Left lung (tissue), 4 donors: ENCODE measurements at regions not wholly inside any gene's neighbourhood (a gene's known extent, or its start where the extent isn't known, plus 50 kb on each side); places are given as distances from the start of the nearest gene placed in this dataset.

Experiments used
- ATAC-seq: fragments of 200-7000 bp; cut with Tn5 transposase; one replicate; pipeline ENCODE4 v1.9.1; 2020; ENCODE audit warnings: moderate library complexity
- DNase-seq, 4 donors: peaks; one replicate each; pipeline ENCODE4 v3.0.0-alpha.2; 2013 to 2020
- H3K27ac ChIP-seq, 2 donors: fragments of 200-600 bp; sonication (generic) in 1 of 2; one replicate each; pipeline versions ENCODE4 v1.5.0 to v1.8.0; 2020 to 2021
- H3K27me3 ChIP-seq, 2 donors: fragments of 200-600 bp; sonication (generic) in 1 of 2; one replicate each; pipeline versions ENCODE4 v1.5.0 to v1.8.0; 2020 to 2021
- H3K36me3 ChIP-seq, 2 donors: fragments of 200-600 bp; sonication (generic) in 1 of 2; one replicate each; pipeline versions ENCODE4 v1.5.0 to v1.8.0; 2020 to 2021
- H3K4me1 ChIP-seq, 2 donors: fragments of 200-600 bp; one replicate each; pipeline ENCODE4 v1.8.0; 2021
- H3K4me3 ChIP-seq, 2 donors: fragments of 200-600 bp; sonication (generic) in 1 of 2; one replicate each; pipeline versions ENCODE4 v1.5.0 to v1.8.0; 2020 to 2021; ENCODE audit warnings: mild to moderate bottlenecking in 1 of 2
- H3K9me3 ChIP-seq, 2 donors: fragments of 200-600 bp; sonication (generic) in 1 of 2; one replicate each; pipeline versions ENCODE4 v1.5.0 to v1.8.0; 2020 to 2021
- CTCF ChIP-seq, 2 donors: fragments of 200-600 bp; sonication (generic) in 1 of 2; IDR thresholded peaks; one replicate each; pipeline versions ENCODE4 v1.5.0 to v1.8.0; 2021; ENCODE audit warnings: antibody characterized with exemption in 2 of 2
- intact Hi-C, 2 donors: fragments of 100-400 bp; cut with DNase I; formaldehyde crosslinking; loops; one replicate each; pipeline versions ENCODE4 v1.11.2 to v1.14.2; 2022
- donor health status: DM: no; HTN: yes; CAD: no.
- donor health status: DM: no; HTN: no; CAD: no.

- no peaks in the 10 kb centered on the region for H3K27me3 ChIP-seq
- peaks cover 0 to 3% of the 10 kb centered on the region in 2 donors for H3K9me3 ChIP-seq
- H3K36me3 ChIP-seq: no peaks in the 10 kb centered on the region
- no peak overlapping the region for H3K27ac ChIP-seq
- no peak overlapping the region for H3K4me3 ChIP-seq
- DNase-seq: no peak
- no peak for TF ChIP-seq CTCF (IDR thresholded peaks at IDR 0.05)
- H3K4me1 ChIP-seq: no peaks in the 10 kb centered on the region
- no peak for ATAC-seq
- intact Hi-C loops: no loop called here
Measured at GRCh38 chr5:130705368-130705767, 459.7 kb downstream of the HINT1 start.

GRCh38 chr5:130693509-130693908 is 471.5 kb downstream of the HINT1 start:
- no peaks in the 10 kb centered on the region for H3K4me1 ChIP-seq
- no peaks in the 10 kb centered on the region for H3K9me3 ChIP-seq
- no peak overlapping the region for H3K27ac ChIP-seq
- no peak for TF ChIP-seq CTCF (IDR thresholded peaks at IDR 0.05)
- DNase-seq (no peak), ATAC-seq (no peak)
- no peaks in the 10 kb centered on the region for H3K27me3 ChIP-seq
- intact Hi-C loops: no loop called here
- no peaks in the 10 kb centered on the region for H3K36me3 ChIP-seq
- H3K4me3 ChIP-seq: no peak overlapping the region

GRCh38 chr5:130692770-130693169 is 472.3 kb downstream of the HINT1 start:
- H3K4me3 ChIP-seq: no peak overlapping the region
- intact Hi-C loops: no loop called here
- H3K9me3 ChIP-seq: no peaks in the 10 kb centered on the region
- H3K36me3 ChIP-seq: no peaks in the 10 kb centered on the region
- H3K27me3 ChIP-seq: no peaks in the 10 kb centered on the region
- no peak for ATAC-seq
- DNase-seq: no peak
- H3K27ac ChIP-seq: no peak overlapping the region
- no peaks in the 10 kb centered on the region for H3K4me1 ChIP-seq
- no peak for TF ChIP-seq CTCF (IDR thresholded peaks at IDR 0.05)

- no peak overlapping the region for H3K27ac ChIP-seq
- H3K9me3 ChIP-seq: no peaks in the 10 kb centered on the region
- H3K4me1 ChIP-seq: no peaks in the 10 kb centered on the region
- TF ChIP-seq CTCF (IDR thresholded peaks at IDR 0.05): no peak
- intact Hi-C loops: no loop called here
- no peaks in the 10 kb centered on the region for H3K36me3 ChIP-seq
- ATAC-seq (no peak), DNase-seq (no peak)
- H3K4me3 ChIP-seq: no peak overlapping the region
- no peaks in the 10 kb centered on the region for H3K27me3 ChIP-seq
Measured at GRCh38 chr5:130689831-130690230, 475.2 kb downstream of the HINT1 start.

- intact Hi-C loops: no loop called here
- no peak for DNase-seq
Measured at GRCh38 chr5:130687085-130687733, 477.8 kb downstream of the HINT1 start.

More at GRCh38 chr5:130687085-130687733, 477.8 kb downstream of the HINT1 start:
- no peaks in the 10 kb centered on the region for H3K9me3 ChIP-seq
- H3K36me3 ChIP-seq: no peaks in the 10 kb centered on the region
- no peaks in the 10 kb centered on the region for H3K4me1 ChIP-seq
- peak; percentile 73 for ATAC-seq
- no peak for TF ChIP-seq CTCF (IDR thresholded peaks at IDR 0.05)
- H3K27ac ChIP-seq: no peak overlapping the region
- no peaks in the 10 kb centered on the region for H3K27me3 ChIP-seq
- no peak overlapping the region for H3K4me3 ChIP-seq
